ENCODE measurements at regions not wholly inside any gene's neighbourhood (a gene's known extent, or its start where the extent isn't known, plus 50 kb on each side); places are given as distances from the start of the nearest gene placed in this dataset.

DNA sequence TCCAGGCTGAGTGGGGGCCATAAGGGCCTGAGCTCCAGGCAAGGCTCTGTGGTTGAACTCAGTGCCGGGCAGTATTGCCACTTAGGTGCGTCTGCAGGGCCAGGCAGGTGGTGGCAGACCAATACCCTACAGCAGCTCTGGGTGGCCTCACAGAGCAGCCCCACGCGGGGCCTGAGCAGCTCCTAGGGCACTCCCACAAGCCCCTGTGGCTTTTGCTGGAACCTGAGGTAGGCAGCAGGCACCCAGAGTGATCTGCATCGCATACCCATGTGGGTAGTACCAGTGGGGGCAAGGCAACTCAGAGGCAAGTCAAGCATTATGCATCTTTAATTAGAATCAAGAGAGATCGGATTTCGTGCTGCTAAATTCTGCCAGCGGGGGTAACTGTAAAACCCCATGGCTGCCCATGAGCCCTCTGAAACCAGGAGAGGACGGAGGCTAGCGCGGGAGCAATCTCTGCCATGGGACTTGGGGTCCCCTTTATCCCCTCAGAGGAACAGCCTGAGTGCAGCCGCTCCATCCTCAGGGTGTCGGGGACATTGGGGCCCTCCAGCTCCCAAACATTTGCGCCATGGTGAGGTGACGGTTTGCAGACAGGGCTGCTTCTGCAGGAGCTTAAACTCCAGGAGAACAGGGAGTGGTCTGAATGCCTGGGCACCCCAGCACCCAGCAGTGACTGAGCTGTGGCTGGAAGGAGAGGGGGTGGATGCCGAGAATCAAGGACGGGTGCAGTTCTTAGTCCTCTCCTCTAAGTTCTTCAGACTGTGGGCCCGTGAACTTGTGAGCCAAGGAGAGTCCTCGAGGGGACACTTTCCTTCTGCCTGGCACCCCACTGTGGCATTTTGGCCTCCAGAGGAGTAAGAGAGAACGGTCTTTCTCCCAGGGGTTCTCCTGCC lies 62.4 kb upstream of the PCSK6 start:
- no peak for DNase-seq (ENCODE audit: low spot score)

DNA sequence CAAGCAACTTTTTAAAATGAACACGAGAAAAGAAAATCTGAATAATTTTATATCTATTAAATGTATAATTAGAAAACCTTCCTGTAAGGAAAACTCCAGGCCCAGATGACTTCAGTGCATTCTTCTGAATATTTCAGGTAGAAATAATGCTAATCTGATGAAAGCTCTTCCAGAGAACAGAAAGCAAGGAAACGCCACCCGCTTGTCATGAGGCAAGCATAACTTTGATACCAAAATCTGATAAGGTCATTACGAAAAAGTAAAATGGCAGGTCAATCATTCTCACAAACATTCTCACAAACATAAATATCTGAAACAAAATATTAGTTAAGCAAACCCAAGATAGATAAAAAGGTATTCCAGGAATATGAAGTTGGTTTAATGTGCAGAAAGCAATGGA lies 60.6 kb upstream of the PCSK6 start:
- DNase-seq (ENCODE audit: low spot score): no peak

DNA sequence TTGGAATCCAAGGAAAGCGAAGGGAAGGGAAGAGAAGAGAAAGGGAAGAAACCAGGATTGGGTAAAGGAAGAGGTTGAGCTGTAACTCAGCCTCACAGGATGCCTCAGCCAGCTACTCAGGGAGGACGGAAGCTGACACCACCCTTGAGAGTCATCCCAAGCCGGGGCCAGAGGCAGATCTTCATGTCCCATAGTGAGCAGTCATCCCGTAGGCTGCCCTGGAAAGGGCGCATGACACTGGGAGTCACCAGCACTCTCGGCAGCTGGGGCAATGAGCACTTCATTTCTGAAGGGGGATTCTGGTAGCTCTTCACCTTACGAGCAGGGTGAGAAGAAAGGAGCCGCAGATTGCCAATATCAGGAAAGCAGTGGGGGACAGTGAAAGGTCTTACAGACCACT lies 60.1 kb upstream of the PCSK6 start:
- DNase-seq (ENCODE audit: low spot score): no peak

DNA sequence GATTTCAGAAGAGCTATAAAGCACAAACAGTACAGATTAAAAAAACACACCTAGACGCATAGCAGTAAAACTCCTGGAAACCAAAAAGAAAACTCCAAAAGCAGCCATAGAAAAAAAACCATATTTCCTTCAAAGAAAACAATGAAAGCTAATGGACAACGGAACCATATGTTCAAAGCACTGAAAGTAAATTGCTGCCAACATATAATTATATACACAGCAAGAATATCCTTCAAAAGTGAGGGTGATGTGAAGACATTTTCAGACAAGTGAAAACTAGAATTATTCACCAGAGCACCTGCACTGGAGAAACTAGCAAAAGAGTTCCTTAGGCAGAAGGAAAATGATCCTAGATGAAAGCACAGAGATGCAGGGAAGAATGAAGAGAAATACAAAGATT lies 58.2 kb upstream of the PCSK6 start:
- no peak for DNase-seq (ENCODE audit: low spot score)

DNA sequence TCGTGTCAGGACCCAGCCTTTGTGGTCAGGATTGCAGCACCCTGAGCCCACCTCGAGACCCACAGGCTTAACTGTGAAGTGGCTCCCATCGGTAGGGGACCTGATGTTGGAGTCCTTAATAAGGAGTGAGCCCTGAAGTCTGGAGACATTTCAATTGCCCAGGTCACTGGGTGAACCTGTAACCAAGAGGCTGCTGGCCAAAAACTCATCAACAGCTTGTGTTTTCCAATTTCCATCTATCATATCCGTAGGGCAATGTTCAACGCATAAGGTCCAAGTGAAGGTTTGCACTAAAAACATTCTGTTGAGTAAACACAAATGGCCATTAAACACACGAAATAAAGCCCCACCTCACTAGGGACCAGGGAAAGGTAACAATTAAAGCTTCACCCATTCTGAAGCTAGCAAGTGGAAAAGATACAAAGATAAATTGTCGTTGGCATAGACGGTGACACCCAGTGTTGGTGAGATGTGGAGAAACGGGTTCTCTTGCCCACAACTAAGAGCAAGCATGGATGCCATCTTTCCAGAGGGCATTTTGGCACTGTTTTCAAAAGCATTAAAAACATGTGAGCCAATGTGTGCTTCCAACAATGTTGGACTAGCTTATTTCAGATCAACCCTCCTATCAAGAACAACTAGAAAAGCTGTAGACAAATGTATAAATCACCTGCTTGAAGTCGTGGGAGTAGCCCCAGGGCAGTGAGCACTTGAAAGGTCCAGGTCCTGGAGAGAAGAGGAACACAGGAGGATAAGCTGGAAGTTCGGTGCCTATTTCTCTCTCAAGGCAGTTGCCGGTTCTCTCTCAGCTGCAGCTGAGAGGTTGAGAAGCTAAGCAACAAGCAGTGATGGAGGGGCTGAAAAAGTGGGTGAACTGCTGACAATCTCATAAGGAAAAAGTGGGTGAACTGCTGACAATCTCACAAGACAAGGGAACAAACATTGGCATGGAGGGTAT lies 56.3 kb upstream of the PCSK6 start:
- DNase-seq (ENCODE audit: low spot score): no peak

DNA sequence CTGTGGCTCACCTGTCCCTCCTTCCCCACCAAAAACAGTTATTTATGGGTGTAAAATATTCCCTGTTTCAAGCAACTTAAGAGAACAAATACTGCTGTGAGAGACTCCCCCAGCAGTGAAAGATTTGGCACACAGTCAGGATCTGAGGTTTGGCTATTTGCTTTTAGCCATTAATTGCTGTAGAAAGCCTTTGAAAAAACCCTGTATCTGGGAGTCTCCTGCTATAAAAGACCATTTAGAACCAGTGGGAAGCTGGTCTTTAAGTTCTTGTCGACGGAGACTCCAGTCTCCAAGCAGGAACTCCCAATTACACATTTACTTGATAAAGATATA lies 55.1 kb upstream of the PCSK6 start:
- no peak for DNase-seq (ENCODE audit: low spot score)

DNA sequence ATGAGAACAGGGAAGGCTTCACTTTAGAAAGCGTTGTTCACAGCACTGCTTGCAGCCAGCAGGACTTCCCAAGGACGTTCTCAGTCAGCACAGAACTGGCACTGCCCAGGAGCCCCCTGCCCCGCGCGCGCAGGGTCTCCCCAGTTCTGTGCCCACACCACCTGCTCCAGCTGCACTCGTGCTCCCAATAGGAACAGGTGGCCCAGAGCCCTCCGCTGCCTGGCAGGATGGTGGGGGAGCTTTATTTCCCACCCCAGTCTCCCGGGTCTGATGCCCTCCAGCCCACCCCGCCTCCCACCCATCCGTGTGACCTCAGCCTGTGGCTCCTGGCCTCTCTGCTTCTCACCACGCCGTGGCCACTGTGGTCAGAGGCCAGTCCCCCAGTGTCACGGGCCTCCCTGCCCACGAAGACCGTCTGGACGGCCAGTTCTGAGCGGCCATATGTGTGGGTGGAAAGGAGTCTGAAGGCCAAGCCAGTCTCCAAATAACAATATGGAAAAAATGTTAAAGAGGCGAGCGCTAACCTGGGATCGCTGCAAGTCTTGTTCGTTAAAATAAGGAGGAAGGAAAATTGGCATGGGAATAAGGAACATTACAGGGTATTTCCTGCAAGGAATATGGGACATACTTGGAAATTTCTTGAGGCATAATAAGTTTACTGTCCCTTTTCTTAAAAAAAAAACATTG lies 54.6 kb upstream of the PCSK6 start:
- no peak for DNase-seq (ENCODE audit: low spot score)

DNA sequence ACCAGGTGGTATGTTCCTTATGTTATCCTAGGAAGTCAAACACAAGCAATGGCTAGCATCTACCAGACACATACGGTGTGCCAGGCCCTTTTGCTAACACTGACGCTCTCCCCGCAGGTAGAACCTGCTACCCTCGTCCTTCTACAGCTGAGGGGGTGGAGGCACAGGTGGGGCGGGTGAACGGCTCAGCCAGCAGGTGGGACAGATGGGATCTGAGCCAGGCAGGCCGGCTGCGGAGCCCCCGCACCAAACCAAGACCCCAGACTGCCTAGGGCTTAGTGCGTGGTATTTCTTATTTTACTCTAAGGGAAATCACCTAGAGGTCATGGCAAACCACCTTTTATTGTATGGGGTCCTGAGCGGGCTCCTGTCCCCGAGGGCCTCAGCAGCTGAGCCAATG lies 53.9 kb upstream of the PCSK6 start:
- DNase-seq (ENCODE audit: low spot score): no peak

DNA sequence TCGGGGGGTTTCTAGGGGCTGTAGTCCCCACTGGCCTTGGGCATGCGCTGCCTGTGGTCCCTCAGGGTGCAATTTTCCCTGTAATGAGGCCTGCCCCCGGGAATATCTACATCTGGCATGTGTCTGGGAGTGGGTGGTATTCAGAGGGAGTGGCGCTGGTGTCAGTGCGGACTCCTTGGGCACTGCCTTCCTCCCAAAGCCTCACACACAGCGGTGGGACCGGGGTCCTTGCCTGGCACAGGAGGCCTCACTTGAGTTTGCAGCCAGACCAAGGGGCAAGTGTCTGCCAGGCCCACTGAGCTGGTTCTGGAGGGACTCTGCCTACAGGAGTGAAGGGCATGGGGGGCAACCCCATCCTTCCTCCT lies 53.5 kb upstream of the PCSK6 start:
- no peak for DNase-seq (ENCODE audit: low spot score)

DNA sequence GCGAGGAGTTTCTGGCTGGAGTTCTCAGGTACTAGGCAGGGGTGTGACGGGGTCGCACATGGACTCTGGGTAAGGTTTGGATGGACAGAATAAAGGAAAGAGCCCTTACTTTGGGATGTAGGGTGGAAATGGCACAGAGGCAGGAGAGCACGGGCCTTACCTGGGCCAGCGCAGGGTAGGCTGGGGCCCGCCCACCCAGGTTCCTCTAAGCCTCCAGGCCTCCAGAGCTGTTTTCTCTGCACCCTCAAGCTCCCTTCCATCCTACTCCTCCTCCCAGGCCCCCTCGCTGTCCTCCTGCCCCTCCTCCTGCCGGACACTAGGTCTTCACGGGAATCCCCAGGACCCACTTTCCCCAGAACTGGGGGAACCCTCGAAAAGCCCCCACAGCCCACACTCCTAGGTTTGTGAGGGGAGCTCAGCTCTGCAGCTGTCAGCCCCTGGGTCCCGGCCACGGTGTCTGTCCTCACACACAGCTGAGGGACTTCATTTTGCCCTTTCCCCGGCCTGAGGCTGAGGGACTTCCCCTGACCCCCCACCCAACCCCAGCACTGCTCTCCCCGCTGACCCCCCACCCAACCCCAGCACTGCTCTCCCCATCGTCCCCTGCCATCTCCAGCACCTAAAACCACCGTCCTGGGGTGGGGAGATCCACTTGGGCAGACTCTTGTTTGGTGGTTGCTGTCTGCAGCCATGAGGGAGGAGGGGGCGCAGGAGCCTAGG lies 53.0 kb upstream of the PCSK6 start:
- DNase-seq (ENCODE audit: low spot score): no peak

DNA sequence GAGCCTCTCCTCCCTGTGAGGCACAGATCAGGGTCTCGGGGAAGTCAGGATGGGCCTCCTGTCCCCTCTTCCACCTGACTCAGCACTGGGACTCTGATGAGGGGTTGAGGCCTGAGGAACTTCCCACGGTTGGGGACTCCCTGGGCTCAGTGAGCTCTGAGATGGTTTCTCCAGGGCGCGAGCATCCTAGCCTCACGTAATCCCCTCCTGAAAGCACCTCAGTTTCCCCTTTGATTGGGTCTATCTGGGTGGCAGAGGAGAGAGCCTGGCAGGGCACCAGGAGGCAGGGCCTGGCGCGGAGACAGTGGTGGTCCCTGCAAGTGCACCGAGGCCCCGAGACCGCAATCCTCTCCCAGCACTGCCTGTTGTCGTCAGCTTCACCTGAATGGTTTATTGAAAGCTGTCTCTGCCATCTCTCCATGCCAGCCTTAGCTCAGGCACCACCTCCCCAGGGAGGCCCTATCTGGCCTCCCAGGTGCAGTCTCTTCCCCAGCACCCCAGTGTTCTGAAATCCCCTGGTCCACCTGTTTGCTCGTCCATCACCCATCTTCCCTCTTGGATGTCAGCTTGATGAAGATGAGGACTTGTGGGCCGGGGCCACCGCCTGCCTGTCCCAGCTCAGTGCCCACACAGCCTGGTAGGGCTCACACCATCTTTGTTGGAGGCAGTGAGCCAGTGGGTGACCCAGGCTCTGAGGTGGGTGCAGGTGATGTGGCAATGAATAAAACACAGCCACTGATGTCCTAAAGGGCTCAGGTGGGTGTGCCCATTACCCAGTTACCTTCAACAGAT lies 52.2 kb upstream of the PCSK6 start:
- no peak for DNase-seq (ENCODE audit: low spot score)

DNA sequence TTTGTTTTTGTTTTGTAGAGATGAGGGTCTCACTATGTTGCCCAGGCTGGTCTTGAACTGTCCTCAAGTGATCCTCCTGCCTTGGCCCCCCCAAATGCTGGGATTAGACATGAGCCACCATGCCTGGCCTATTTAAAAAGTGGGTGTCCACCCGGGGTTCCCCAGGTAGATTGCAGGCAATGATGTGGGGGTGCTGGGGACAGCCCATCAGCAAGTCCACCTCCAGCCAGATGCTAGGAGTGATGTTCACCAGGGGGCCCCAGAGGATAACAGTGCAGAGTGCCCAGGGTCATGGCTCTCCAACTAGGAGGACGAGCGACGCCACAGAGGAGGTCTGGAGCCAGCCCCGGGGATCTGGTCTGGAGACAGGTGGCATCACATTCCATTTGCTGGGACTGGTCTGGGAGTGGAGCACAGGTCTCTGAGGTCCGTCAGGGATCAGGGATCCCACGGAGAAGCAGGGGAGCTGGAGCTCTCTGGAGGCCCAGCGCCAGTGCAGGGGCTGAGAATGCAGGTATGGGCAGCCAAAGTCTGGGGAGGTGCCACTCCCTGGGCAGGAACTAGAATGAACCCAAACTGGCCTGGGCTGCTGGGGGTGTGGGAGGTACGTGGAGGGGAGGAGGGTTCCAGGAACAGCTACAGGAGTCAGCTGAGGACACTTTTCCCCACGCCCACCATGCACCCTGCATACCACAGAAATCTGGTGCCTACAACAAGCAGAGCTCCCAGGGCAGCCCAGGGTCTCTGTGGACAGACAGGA lies 51.2 kb upstream of the PCSK6 start:
- no peak for DNase-seq (ENCODE audit: low spot score)

DNA sequence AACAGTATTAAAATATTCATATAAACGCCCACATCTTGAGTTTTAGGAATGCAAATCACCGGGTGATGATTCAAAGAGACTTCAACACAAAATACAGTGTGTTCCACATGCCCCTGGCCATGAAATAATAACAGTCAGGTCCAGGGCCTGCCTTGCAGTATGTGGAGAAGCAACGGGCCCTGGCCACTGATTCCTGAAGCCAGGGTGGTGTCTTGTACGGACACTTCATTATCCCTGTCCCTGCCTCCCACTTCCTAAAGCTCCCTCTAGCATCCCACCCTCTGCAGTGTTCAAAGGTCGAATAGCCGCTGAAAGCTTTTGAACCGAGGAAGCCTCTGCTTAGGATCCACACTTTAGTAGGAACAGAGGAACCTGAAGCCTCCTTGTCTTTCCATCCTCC lies 50.4 kb upstream of the PCSK6 start:
- DNase-seq (ENCODE audit: low spot score): no peak

DNA sequence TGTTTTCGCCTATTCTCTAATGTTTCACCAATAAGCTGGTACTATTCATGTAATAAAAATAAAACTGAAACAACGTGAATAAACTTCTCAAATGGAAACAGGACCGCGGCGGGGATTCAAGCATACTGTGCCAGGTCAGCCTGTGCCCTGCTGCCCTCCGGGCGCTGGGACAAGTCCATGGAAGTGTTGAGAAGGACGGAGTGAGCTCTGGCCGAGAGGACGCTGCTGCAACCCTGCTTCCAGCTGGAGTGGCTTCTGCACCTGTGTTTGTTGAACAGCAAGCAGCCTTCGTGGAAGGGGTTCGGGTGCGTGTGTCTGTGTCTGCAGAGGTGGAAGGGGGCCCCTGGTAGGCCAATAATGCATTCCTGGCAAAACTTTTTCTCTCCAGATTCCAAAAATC lies 50.0 kb upstream of the PCSK6 start:
- no peak for DNase-seq (ENCODE audit: low spot score)
